Activated naive CD4-positive, alpha-beta T cell treated with anti-CD3 and anti-CD28 coated beads, Interleukin-2, amount 50 U/mL, for 24 hours (primary cell): ENCODE measurements at regions not wholly inside any gene's neighbourhood (a gene's known extent, or its start where the extent isn't known, plus 50 kb on each side); places are given as distances from the start of the nearest gene placed in this dataset.
A peak's percentile ranks its signal among the peaks of the same experiment; 100 is the strongest.
"Not testable (repeated sequence)": the region's sequence is repeated elsewhere in the genome, so short reads cannot be mapped to it uniquely, and the experiment has no call there.

Source experiments
- H3K27ac Mint-ChIP-seq: one replicate; pipeline ENCODE4 v1.8.0; 2021; ENCODE audit warnings: mild to moderate bottlenecking, mixed read lengths
- H3K27me3 Mint-ChIP-seq: one replicate; pipeline ENCODE4 v1.8.0; 2021; ENCODE audit warnings: mixed read lengths
- H3K36me3 Mint-ChIP-seq: one replicate; pipeline ENCODE4 v1.8.0; 2021; ENCODE audit warnings: mixed read lengths
- H3K4me1 Mint-ChIP-seq: one replicate; pipeline ENCODE4 v1.8.0; 2021; ENCODE audit warnings: mixed read lengths
- H3K4me3 Mint-ChIP-seq: one replicate; pipeline ENCODE4 v1.8.0; 2021; ENCODE audit warnings: mild to moderate bottlenecking, mixed read lengths
- H3K9me3 Mint-ChIP-seq: one replicate; pipeline ENCODE4 v1.8.0; 2021; ENCODE audit warnings: mixed read lengths

DNA sequence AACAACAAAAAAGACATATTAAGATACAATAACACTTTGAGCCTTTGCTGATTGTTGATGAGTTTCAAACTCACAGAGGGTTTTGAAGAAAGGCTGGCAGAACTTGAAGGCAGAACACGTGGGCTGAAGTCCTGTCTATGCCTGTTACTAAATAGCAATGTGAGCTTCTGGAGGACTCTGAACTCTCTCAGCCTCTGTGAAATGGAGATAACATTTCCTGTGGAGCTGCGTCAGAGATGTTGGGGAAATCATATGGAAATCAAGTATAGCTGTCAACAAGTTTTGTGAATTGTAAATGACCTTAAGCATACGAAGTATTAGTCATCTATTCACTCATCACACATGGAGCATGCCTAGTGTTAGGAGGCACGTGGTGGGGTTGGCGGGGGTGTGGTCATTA lies 229.4 kb upstream of the VKORC1L1 start:
- not testable (repeated sequence) for H3K9me3 Mint-ChIP-seq, H3K27ac Mint-ChIP-seq, H3K36me3 Mint-ChIP-seq, H3K4me1 Mint-ChIP-seq, H3K27me3 Mint-ChIP-seq, H3K4me3 Mint-ChIP-seq

DNA sequence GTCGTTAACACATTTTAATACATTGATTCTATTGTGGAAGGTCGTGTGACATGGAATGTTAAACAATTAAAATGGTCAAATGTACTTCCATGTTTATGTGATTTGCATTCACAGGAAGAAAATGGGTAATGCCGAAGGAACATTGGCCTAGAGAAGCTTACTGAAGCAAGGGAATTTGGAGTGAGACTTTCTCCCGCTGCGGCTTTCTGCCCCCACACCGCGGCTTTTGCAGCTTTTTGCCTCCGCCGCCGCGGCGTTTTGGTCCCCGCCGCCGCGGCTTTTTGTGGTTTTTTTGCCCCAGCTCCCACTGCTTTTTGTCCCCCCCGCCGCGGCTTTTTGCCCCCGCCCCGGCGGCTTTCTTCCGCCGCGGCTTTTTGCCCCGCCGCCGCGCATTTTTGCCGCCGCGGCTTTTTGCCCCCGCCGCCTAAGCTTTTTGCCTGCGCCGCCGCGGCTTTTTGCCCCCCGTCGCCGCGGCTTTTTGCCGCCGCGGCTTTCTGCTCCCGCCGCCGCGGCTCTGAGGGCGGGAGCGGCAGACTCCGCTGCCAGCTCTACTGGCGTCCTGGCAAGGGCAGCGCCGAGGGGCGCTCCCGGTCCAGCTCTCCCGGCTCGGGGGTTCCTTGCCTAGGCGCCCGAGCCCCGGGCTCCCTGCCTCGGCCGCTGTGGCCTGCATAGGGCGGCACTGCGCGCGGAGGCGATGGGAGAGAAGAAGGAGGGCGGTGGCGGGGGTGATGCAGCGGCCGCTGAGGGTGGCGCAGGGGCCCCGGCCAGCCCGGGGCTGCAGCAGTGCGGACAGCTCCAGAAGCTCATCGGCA lies 225.5 kb upstream of the VKORC1L1 start:
- not testable (repeated sequence) for H3K27ac Mint-ChIP-seq, H3K36me3 Mint-ChIP-seq, H3K4me3 Mint-ChIP-seq, H3K27me3 Mint-ChIP-seq, H3K4me1 Mint-ChIP-seq
- H3K9me3 Mint-ChIP-seq = peaks cover 10% of the 10 kb centered on the region

DNA sequence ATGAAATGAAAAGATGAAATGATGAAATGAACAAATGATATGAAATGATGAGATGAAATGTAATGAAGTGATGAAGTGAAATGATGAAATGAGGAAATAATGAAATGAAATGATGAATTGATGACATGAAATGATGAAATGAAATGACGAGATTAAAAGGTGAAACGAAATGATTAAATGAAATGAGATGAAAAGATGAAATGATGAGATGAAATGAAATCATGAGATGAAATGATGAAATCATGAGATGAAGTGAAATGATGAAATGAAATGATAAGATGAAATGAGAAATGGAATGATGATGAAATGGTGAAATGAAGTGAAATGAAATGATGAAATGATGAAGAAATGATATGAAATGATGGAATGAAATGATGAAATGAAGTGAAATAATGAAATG lies 221.7 kb upstream of the VKORC1L1 start:
- not testable (repeated sequence) for H3K27me3 Mint-ChIP-seq, H3K4me1 Mint-ChIP-seq, H3K4me3 Mint-ChIP-seq, H3K36me3 Mint-ChIP-seq
- Mint-ChIP-seq H3K9me3 (peaks cover 10% of the 10 kb centered on the region), H3K27ac (peak overlapping the region; percentile 24)

DNA sequence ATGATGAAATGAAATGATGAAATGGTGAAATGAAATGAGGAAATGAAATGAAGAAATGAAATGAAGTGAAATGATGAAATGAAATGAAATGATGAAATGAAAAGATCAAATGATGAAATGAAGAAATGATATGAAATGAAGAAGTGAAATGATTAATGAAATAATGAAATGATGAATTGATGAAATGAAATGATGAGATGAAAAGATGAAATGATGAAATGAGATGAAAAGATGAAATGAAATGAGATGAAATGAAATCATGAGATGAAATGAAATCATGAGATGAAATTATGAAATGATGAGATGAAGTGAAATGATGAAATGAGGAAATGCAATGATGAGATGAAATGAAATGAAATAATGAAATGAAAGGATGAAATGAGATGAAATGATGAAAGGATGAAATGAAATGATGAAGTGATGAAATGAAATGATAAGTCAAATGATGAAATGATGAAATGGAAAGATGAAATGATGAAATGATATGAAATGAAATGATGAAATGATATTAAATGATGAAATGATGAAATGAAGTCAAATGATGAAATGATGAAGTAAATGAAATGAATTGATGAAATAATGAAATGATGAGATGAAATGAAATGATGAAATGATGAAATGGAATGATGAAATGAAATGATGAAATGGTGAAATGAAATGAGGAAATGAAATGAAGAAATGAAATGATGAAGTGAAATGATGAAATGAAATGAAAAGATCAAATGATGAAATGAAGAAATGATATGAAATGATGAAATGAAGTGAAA lies 220.9 kb upstream of the VKORC1L1 start:
- not testable (repeated sequence) for H3K4me1 Mint-ChIP-seq, H3K36me3 Mint-ChIP-seq, H3K4me3 Mint-ChIP-seq, H3K27me3 Mint-ChIP-seq
- Mint-ChIP-seq H3K9me3 (peaks cover 10% of the 10 kb centered on the region), H3K27ac (peak overlapping the region; percentile 63)

DNA sequence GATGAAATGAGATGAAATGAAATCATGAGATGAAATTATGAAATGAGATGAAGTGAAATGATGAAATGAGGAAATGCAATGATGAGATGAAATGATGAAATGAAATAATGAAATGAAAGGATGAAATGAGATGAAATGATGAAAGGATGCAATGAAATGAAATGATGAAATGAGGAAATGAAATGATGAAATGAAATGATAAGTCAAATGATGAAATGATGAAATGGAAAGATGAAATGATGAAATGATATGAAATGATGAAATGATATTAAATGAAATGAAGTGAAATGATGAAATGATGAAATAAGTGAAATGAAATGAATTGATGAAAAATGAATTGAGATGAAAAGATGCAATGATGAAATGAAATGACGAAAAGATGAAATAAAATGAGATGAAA lies 220.2 kb upstream of the VKORC1L1 start:
- peaks cover 10% of the 10 kb centered on the region for H3K9me3 Mint-ChIP-seq
- not testable (repeated sequence) for H3K27ac Mint-ChIP-seq, H3K4me3 Mint-ChIP-seq

DNA sequence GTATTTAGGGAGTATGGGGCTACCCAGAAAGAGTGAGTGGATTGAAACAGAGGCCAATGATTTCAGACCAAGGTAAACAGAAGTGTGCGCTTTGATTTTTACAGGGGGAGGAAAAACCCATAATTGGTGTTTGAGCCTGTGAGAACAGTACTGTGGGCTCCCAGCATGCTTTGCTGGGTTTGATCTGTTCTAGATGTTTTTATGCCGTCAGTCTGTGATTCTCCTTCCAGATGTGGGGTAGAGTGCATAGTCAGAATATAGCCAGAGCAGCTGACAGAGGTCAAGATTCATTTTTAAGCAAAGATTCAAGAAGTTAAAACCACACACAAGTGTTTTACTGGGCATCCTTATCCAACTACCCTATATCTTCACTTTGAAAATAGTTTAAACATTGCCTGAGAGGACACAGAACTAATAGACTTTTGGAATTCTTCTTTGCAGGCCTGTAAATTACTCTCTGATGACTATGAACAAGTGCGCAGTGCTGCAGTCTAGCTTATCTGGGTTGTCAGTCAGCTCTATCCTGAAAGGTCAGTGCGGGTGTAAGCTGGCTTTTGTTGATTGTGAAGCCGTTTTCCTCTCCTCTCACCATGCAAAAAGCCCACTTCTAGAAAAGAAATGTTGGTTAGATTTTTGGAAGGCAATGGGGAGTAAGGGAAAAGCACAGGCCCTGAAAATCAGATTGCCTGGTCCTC lies 216.2 kb upstream of the VKORC1L1 start:
- H3K27ac Mint-ChIP-seq, H3K27me3 Mint-ChIP-seq, H3K4me1 Mint-ChIP-seq, H3K4me3 Mint-ChIP-seq, H3K9me3 Mint-ChIP-seq, H3K36me3 Mint-ChIP-seq: not testable (repeated sequence)

More for the DNA sequence above, 220.2 kb upstream of the VKORC1L1 start:
- not testable (repeated sequence) for H3K27me3 Mint-ChIP-seq, H3K4me1 Mint-ChIP-seq, H3K36me3 Mint-ChIP-seq

DNA sequence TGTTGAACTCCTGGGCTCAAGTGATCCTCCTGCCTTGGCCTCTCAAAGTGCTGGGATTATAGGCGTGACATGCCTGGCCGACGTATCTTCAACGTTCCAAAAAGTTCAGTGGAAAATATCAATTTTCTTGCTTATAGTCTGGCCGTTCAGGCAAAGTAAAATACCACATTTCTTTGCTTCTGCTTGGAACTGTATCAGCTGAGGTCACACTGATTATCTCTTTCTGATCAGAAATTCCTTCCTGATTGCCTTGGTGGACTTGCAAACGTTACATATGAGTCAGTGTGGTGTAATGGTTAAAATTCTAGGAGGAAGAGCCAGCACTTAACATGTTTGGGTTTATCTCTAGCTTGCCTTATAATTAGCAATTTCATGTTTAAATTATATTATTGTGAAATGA lies 189.5 kb upstream of the VKORC1L1 start:
- not testable (repeated sequence) for H3K9me3 Mint-ChIP-seq, H3K27ac Mint-ChIP-seq, H3K4me1 Mint-ChIP-seq, H3K4me3 Mint-ChIP-seq, H3K27me3 Mint-ChIP-seq, H3K36me3 Mint-ChIP-seq

DNA sequence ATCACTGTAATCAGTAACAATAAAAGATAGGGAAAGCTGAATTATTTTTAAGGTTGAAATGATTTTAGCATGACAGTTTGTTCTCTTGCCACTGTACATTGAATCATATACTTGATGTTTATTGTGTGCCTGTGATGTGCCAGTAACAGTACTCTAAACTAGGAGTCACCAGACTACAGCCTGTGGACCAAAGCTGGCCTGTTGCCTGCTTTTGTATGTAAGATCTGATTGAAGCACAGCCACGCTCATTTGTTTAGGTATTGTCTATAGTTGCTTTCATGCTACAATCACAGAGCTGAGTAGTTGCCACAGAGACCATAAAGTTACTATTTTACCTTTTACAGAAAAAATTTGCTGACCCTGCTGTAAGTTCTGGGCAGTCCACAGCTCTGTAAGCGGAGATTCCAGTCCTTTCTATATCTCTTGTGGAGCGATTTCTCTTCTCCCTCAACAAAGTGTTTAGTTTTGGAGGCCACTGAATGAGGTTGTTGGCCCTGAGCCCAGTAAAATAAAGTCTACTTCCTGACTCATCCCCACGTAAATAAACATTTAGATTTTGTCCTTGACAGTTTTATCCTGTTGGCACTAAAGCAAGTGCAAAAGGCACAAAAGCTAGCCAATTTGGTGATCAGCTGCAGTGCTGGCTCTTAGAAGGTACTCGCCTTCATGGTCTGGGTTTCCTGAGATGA lies 173.7 kb upstream of the VKORC1L1 start:
- H3K9me3 Mint-ChIP-seq, H3K4me1 Mint-ChIP-seq: not testable (repeated sequence)

DNA sequence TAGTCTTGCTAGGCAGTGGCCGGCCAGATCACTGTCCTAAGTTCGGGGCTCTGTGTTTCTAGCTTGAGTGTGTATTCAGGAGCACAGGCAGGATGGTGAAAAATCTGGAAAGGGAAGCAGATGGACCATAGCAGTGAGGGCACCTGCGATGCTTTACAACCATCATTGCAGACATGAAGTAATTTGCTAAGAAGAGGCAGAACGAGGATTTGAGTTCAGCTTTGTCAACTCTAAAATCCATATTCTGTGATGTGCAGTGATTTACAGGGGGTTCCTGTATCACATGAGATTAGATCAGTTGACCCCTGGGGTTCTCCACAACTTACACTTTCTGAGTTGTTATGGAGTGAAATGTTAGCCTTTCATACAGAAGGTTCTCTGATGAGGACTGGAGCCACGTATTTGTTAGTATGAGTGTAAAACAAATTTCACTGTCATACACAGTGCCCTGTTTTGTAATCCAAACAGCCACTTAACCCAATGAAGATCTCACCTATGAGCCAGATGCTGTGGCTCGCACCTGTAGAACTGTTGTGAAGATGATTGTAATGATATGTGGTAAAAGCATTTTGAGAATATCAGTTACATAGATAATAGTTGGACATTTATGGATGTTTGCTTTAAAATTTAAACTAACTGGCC lies 173.0 kb upstream of the VKORC1L1 start:
- H3K4me1 Mint-ChIP-seq, H3K27me3 Mint-ChIP-seq, H3K27ac Mint-ChIP-seq, H3K4me3 Mint-ChIP-seq, H3K36me3 Mint-ChIP-seq, H3K9me3 Mint-ChIP-seq: not testable (repeated sequence)

More for the DNA sequence above, 173.7 kb upstream of the VKORC1L1 start:
- H3K27me3 Mint-ChIP-seq, H3K36me3 Mint-ChIP-seq, H3K4me3 Mint-ChIP-seq, H3K27ac Mint-ChIP-seq: not testable (repeated sequence)

DNA sequence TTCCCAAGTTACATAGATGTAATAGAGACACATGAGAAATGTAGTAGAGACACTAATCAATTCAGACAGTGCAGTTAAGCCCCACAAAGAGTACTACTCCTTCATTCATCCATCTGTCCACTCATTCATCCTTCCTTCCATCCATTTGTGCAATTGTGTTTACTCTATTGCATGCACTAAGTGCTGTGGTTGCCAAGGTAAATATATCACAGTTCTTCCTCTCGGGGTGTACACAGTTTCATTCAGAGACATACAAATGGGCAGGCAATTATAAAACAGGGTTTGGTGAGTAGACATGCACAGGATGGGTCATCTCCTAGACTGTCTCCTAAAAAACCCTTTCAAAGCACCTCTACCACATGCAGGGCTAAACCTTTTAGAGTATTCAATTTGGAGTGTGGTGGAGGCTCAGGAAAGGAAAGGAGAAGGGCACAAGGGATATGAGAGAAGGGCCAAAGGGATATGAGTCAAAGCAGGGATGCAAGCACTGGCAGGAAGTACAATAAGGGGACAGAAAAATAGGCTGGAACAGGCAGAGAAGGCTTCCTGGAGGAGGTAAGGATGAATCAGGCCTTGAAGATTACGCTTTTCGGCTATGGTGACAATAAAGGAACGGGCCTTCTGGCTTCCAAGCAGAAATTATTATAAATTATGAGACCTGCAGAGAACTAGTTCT lies 153.6 kb upstream of the VKORC1L1 start:
- H3K9me3 Mint-ChIP-seq, H3K4me1 Mint-ChIP-seq, H3K36me3 Mint-ChIP-seq, H3K27ac Mint-ChIP-seq, H3K27me3 Mint-ChIP-seq, H3K4me3 Mint-ChIP-seq: not testable (repeated sequence)

DNA sequence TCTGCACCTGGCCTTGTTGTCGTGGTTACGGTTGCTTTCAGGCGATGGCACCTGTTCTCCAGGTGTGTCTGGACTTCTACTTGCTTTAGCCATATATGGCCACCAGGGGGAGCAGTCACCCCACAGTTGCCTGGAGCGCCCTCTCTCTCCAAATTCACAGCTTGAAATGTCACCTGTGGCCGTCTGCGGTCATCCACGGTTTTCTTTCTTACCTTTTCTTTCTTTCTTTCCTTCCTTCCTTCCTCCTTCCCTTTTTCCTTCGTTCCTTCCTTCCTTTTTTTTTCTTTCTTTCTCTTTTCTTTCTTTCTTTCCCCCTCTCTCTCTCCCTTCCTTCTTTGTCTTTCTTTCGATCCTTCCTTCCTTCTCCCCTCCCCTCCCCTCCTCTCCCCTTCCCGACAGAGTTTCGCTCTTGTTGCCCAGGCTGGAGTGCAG lies 150.5 kb upstream of the VKORC1L1 start:
- H3K4me3 Mint-ChIP-seq = no peak overlapping the region
- no peaks in the 10 kb centered on the region for H3K27me3 Mint-ChIP-seq
- H3K9me3 Mint-ChIP-seq = no peaks in the 10 kb centered on the region
- H3K27ac Mint-ChIP-seq = no peak overlapping the region
- no peaks in the 10 kb centered on the region for H3K36me3 Mint-ChIP-seq
- H3K4me1 Mint-ChIP-seq = peaks cover 8% of the 10 kb centered on the region

DNA sequence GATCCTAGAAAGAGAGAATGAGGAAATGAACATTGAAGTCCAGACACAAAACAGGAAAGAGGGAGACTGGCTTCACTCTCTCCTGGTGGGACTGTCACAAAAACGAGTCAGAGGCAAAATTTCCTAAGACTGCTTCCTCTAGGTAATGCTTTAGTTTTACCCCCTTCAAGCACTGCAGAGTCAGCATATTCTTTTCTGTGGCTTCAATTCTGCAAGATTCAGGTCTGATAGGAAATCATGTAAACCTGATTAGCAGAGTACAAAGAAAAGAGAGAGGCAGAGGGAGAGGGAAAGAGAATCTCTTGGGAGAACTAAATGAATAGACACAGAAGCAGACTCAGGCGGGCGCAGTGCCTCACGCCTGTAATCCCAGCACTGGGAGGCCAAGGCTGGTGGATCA lies 145.7 kb upstream of the VKORC1L1 start:
- not testable (repeated sequence) for H3K9me3 Mint-ChIP-seq, H3K36me3 Mint-ChIP-seq, H3K4me3 Mint-ChIP-seq, H3K4me1 Mint-ChIP-seq, H3K27me3 Mint-ChIP-seq, H3K27ac Mint-ChIP-seq

DNA sequence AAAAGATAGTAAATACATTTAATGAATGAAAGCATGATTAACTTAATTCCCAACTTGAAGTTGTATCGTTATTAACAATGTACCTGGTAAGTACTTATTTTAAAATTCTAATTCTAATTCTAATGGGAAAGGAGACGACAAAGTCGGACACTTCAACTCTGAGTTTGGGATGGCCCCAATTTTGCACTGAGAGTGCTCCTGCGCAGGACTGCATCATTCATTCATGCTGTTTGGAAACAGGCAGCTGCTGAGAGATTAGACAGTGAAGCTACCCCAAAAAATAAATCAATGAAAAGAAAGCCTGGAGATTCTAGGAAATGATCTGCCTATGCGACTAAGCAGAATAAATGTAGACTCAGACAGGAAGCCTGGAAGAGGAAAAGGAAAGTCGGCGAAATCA lies 141.7 kb upstream of the VKORC1L1 start:
- no peaks in the 10 kb centered on the region for H3K36me3 Mint-ChIP-seq
- H3K4me1 Mint-ChIP-seq = peaks cover 4% of the 10 kb centered on the region
- peak overlapping the region; percentile 81 for H3K4me3 Mint-ChIP-seq
- H3K9me3 Mint-ChIP-seq = no peaks in the 10 kb centered on the region
- H3K27me3 Mint-ChIP-seq = no peaks in the 10 kb centered on the region
- no peak overlapping the region for H3K27ac Mint-ChIP-seq

DNA sequence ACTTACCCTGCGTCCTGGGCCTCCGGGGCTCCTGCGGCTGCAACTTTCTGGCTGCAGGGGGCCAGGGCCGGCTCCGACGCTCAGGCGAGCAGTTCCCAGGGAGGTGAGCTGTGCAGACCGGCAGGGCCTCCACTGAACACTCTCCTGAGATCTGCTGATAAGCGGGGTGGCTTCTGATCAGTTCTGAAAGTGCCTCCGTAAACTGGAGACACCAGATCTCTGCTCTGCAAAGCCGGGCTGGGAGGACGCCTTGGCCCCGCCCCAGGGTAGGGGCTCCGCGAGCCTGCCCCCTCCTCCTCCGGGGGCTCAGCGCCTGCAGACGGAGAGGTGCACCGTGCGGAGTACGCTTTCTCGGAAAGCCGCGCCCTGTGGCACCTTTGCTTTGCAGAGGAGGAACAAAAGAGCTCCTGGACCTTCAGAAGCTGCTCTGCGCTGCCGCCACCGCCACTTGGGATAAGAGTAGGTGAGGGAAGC lies 141.3 kb upstream of the VKORC1L1 start:
- no peak overlapping the region for H3K27ac Mint-ChIP-seq
- peaks cover 4% of the 10 kb centered on the region for H3K4me1 Mint-ChIP-seq
- H3K27me3 Mint-ChIP-seq = no peaks in the 10 kb centered on the region
- H3K36me3 Mint-ChIP-seq = no peaks in the 10 kb centered on the region
- H3K9me3 Mint-ChIP-seq = no peaks in the 10 kb centered on the region
- no peak overlapping the region for H3K4me3 Mint-ChIP-seq

DNA sequence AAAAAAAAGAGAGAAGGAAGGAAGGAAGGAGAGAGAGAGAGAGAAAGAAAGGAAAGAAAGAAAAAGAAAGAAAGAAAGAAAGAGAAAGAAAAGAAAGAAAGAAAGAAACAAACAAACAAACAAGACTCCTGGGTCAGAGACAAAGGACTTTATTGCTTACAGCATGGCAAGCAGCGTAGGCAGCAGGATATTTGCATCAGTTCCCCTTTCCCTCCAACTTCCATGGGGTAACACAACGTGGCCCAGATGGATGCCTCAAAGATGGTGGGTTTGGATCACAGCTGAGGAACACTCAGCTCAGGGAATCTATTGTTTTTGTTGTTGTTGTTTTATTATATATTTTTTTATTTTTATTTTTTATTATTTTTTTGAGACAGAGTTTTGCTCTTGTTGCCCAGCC lies 128.5 kb upstream of the VKORC1L1 start:
- H3K36me3 Mint-ChIP-seq = peaks cover 6% of the 10 kb centered on the region
- no peaks in the 10 kb centered on the region for H3K27me3 Mint-ChIP-seq
- peaks cover 12% of the 10 kb centered on the region for H3K4me1 Mint-ChIP-seq
- H3K9me3 Mint-ChIP-seq = no peaks in the 10 kb centered on the region
- H3K4me3 Mint-ChIP-seq = no peak overlapping the region
- no peak overlapping the region for H3K27ac Mint-ChIP-seq
